Osteoblast (primary cell): ENCODE measurements at regions not wholly inside any gene's neighbourhood (a gene's known extent, or its start where the extent isn't known, plus 50 kb on each side); places are given as distances from the start of the nearest gene placed in this dataset.

Experiments used
- DNase-seq: peaks from one replicate; pipeline ENCODE4 v3.0.0; 2011; ENCODE audit warnings: low spot score, mixed read lengths; ENCODE audit not compliant: insufficient read length; ENCODE audit errors: missing footprints
- H2AFZ ChIP-seq: 2 replicates; pipeline ENCODE4 v1.6.0; 2011; ENCODE audit warnings: mild to moderate bottlenecking, low read length
- H3K27ac ChIP-seq: 2 replicates; pipeline ENCODE4 v1.5.1; 2011; ENCODE audit warnings: mild to moderate bottlenecking, low read depth, low read length, moderate library complexity
- H3K27me3 ChIP-seq: 2 replicates; pipeline ENCODE4 v1.6.0; 2012; ENCODE audit warnings: mild to moderate bottlenecking, control low read depth, inconsistent platforms, low read length, moderate library complexity; ENCODE audit not compliant: insufficient read depth
- H3K36me3 ChIP-seq: 2 replicates; pipeline ENCODE4 v1.5.1; 2011; ENCODE audit warnings: mild to moderate bottlenecking, low read length, control low read depth, moderate library complexity; ENCODE audit not compliant: insufficient read depth
- H3K4me1 ChIP-seq: 2 replicates; pipeline ENCODE4 v1.5.1; 2011; ENCODE audit warnings: mild to moderate bottlenecking, low read length, control low read depth, moderate library complexity; ENCODE audit not compliant: insufficient read depth
- H3K4me2 ChIP-seq: 2 replicates; pipeline ENCODE4 v1.6.0; 2011; ENCODE audit warnings: mild to moderate bottlenecking, low read length; ENCODE audit not compliant: insufficient read depth
- H3K4me3 ChIP-seq: fragments of 200-600 bp; sonication (generic); 3 replicates; pipeline ENCODE4 v1.5.1; 2012; ENCODE audit warnings: mild to moderate bottlenecking, low read length, inconsistent platforms; ENCODE audit not compliant: insufficient read depth
- H3K79me2 ChIP-seq: 2 replicates; pipeline ENCODE4 v1.6.0; 2012; ENCODE audit warnings: mild to moderate bottlenecking, low read length, control low read depth, inconsistent platforms; ENCODE audit not compliant: insufficient read depth
- H3K9me3 ChIP-seq: 2 replicates; pipeline ENCODE4 v1.5.1; 2011; ENCODE audit warnings: low read depth, low read length, control low read depth
- H4K20me1 ChIP-seq: 2 replicates; pipeline ENCODE4 v1.6.0; 2012; ENCODE audit warnings: mild to moderate bottlenecking, low read length, control low read depth; ENCODE audit not compliant: insufficient read depth
- CTCF ChIP-seq: IDR thresholded peaks from 2 replicates; pipeline ENCODE4 v1.5.1; 2011; ENCODE audit warnings: mild to moderate bottlenecking, low read depth, low read length, moderate library complexity; ENCODE audit errors: extremely low read depth

GRCh38 chr3:14304101-14305045, 98.0 kb upstream of the SLC6A6 start:
- TF ChIP-seq CTCF = no peak
- Histone ChIP-seq H3K27me3 (peaks cover 7% of the 10 kb centered on the region), H3K4me3 (no peak overlapping the region), H4K20me1 (no peaks in the 10 kb centered on the region), H3K4me2 (no peak overlapping the region), H3K27ac (no peak overlapping the region), H3K9me3 (no peaks in the 10 kb centered on the region), H3K36me3 (no peaks in the 10 kb centered on the region), H3K79me2 (no peaks in the 10 kb centered on the region), H2AFZ (no peak overlapping the region), H3K4me1 (no peaks in the 10 kb centered on the region)
- peak; percentile 43 for DNase-seq

DNA sequence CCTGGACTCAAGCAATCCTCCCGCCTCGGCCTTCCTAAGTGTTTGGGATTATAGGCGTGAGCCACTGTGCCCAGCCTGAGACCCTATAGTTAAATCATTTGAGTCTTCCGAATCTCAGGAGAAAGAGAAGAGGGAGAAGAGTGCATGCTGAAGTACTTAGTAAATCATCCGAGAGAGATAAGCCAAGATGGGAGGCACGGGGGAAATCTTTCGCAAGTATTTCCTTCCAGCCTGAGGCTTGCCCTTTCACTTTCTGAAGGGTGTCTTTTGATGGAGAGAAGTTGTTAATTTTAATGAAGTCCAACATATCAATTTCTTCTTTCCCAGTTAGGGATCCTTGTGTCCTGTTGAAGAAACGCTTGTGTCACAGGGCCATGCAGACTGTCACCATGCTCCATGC, 97.1 kb upstream of the SLC6A6 start:
- Histone ChIP-seq H3K27me3 (peaks cover 9% of the 10 kb centered on the region), H2AFZ (no peak overlapping the region), H3K4me1 (no peaks in the 10 kb centered on the region), H4K20me1 (no peaks in the 10 kb centered on the region), H3K36me3 (no peaks in the 10 kb centered on the region), H3K4me3 (no peak overlapping the region), H3K9me3 (no peaks in the 10 kb centered on the region), H3K4me2 (no peak overlapping the region), H3K27ac (no peak overlapping the region), H3K79me2 (no peaks in the 10 kb centered on the region)
- peak; percentile 46 for DNase-seq
- no peak for TF ChIP-seq CTCF

- Histone ChIP-seq H3K27ac (no peak overlapping the region), H3K36me3 (no peaks in the 10 kb centered on the region), H3K4me2 (no peak overlapping the region), H3K4me1 (no peaks in the 10 kb centered on the region), H3K4me3 (no peak overlapping the region), H3K79me2 (no peaks in the 10 kb centered on the region), H3K9me3 (no peaks in the 10 kb centered on the region), H2AFZ (no peak overlapping the region), H3K27me3 (peaks cover 9% of the 10 kb centered on the region), H4K20me1 (no peaks in the 10 kb centered on the region)
- DNase-seq = no peak
- TF ChIP-seq CTCF = no peak
Measured at GRCh38 chr3:14306142-14306541, 96.3 kb upstream of the SLC6A6 start.

- Histone ChIP-seq H3K36me3 (no peaks in the 10 kb centered on the region), H3K27ac (no peak overlapping the region), H3K9me3 (no peaks in the 10 kb centered on the region), H3K4me3 (no peak overlapping the region), H2AFZ (no peak overlapping the region), H3K79me2 (no peaks in the 10 kb centered on the region), H3K4me2 (no peak overlapping the region), H3K27me3 (peaks cover 12% of the 10 kb centered on the region), H3K4me1 (no peaks in the 10 kb centered on the region), H4K20me1 (no peaks in the 10 kb centered on the region)
- no peak for TF ChIP-seq CTCF
- peak; percentile 62 for DNase-seq
Measured at GRCh38 chr3:14307656-14308302, 94.6 kb upstream of the SLC6A6 start.
